Brain microvascular endothelial cell (primary cell): ENCODE measurements at regions not wholly inside any gene's neighbourhood (a gene's known extent, or its start where the extent isn't known, plus 50 kb on each side); places are given as distances from the start of the nearest gene placed in this dataset.

Source experiments
- DNase-seq: peaks from one replicate; pipeline ENCODE4 v3.0.0-alpha.2; 2020
- H3K27ac ChIP-seq: fragments of 250-450 bp; sonication (Bioruptor Pico); 2 replicates; pipeline ENCODE4 v1.5.1; 2020; ENCODE audit warnings: mild to moderate bottlenecking, moderate library complexity
- H3K27me3 ChIP-seq: fragments of 250-450 bp; sonication (Bioruptor Pico); replicated peaks from 2 replicates; pipeline ENCODE4 v1.5.1; 2020; ENCODE audit warnings: mild to moderate bottlenecking
- H3K36me3 ChIP-seq: fragments of 250-450 bp; sonication (Bioruptor Pico); replicated peaks from 2 replicates; pipeline ENCODE4 v1.5.1; 2020; ENCODE audit warnings: mild to moderate bottlenecking
- H3K4me3 ChIP-seq: 2 replicates; pipeline ENCODE4 v1.5.1; 2011; ENCODE audit warnings: low read depth, mild to moderate bottlenecking, control low read depth, low read length, moderate library complexity
- CTCF ChIP-seq: IDR thresholded peaks from 2 replicates; pipeline ENCODE4 v1.5.1; 2011; ENCODE audit warnings: low read depth, mild to moderate bottlenecking, moderate library complexity, low read length, control low read depth, inconsistent platforms; ENCODE audit errors: missing control alignments
- in situ Hi-C: cut with HindIII; loops from 2 replicates; pipeline ENCODE4 v1.10.0; 2017; ENCODE audit warnings: low sequenced_read_pairs, low pct_ligation_motif_present

GRCh38 chr11:127233998-127234397, 233.4 kb upstream of the KIRREL3 start:
- no peak for DNase-seq
- no peaks in the 10 kb centered on the region for H3K27me3 ChIP-seq
- TF ChIP-seq CTCF, result no peak
- H3K36me3 ChIP-seq, result no peaks in the 10 kb centered on the region
- H3K4me3 ChIP-seq, result no peak overlapping the region
- in situ Hi-C loops, result no loop called here
- H3K27ac ChIP-seq, result no peak overlapping the region

GRCh38 chr11:127230392-127230791, 229.8 kb upstream of the KIRREL3 start:
- Histone ChIP-seq H3K4me3 (no peak overlapping the region), H3K27me3 (no peaks in the 10 kb centered on the region), H3K36me3 (no peaks in the 10 kb centered on the region), H3K27ac (no peak overlapping the region)
- no peak for DNase-seq
- no peak for TF ChIP-seq CTCF
- in situ Hi-C loops, result no loop called here

- DNase-seq, result no peak
- no peaks in the 10 kb centered on the region for H3K36me3 ChIP-seq
- H3K4me3 ChIP-seq, result no peak overlapping the region
- H3K27me3 ChIP-seq, result no peaks in the 10 kb centered on the region
- no peak for TF ChIP-seq CTCF
- H3K27ac ChIP-seq, result no peak overlapping the region
- in situ Hi-C loops, result no loop called here
Observed at GRCh38 chr11:127226949-127227348, 226.4 kb upstream of the KIRREL3 start.

DNA sequence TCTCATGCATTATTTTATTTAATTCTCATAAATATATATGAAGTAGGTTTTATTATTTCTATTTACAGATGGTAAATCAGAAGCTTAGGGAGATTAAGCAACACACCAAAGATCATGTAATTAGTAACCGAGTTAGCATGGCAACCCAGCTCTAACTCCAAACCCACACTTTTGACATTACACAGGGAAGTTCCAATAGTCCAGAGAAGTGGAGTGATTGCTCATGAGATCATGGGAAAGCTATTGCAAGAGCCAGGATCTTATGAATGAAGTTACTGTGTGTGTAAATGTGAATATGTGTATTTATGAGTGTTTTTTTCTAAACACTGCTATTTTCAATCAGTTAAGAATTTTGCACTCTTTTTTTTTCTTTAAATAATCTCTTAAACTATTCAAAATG, 225.8 kb upstream of the KIRREL3 start:
- in situ Hi-C loops, result no loop called here
- TF ChIP-seq CTCF, result no peak
- Histone ChIP-seq H3K4me3 (no peak overlapping the region), H3K36me3 (no peaks in the 10 kb centered on the region), H3K27ac (no peak overlapping the region), H3K27me3 (no peaks in the 10 kb centered on the region)
- no peak for DNase-seq

- no peak for DNase-seq
- H3K4me3 ChIP-seq, result no peak overlapping the region
- in situ Hi-C loops, result no loop called here
Observed at GRCh38 chr11:127225619-127226018, 225.0 kb upstream of the KIRREL3 start.

More at GRCh38 chr11:127225619-127226018, 225.0 kb upstream of the KIRREL3 start:
- no peaks in the 10 kb centered on the region for H3K36me3 ChIP-seq
- no peak overlapping the region for H3K27ac ChIP-seq
- no peak for TF ChIP-seq CTCF
- no peaks in the 10 kb centered on the region for H3K27me3 ChIP-seq
